SU-DHL-6 (cell line): ENCODE measurements at regions not wholly inside any gene's neighbourhood (a gene's known extent, or its start where the extent isn't known, plus 50 kb on each side); places are given as distances from the start of the nearest gene placed in this dataset.

ENCODE experiments used
- H2AFZ ChIP-seq: fragments of 200-600 bp; sonication (generic); 2 replicates; pipeline ENCODE4 v1.6.1; 2014; ENCODE audit warnings: low read depth, mild to moderate bottlenecking, moderate library complexity, mixed read lengths, antibody characterized with exemption, low read length; ENCODE audit not compliant: severe bottlenecking
- H3F3A ChIP-seq: fragments of 200-600 bp; shearing (Covaris generic); 2 replicates; pipeline ENCODE4 v1.6.0; 2016; ENCODE audit warnings: antibody characterized with exemption, mild to moderate bottlenecking; ENCODE audit not compliant: insufficient read depth
- H3K27ac ChIP-seq: fragments of 200-600 bp; sonication (generic); 2 replicates; pipeline ENCODE4 v1.5.1; 2016; ENCODE audit warnings: low read depth, mild to moderate bottlenecking, low read length, moderate library complexity, mixed read lengths
- H3K27me3 ChIP-seq: fragments of 200-600 bp; sonication (generic), shearing (Covaris generic); 2 replicates; pipeline ENCODE4 v1.6.0; 2014; ENCODE audit warnings: mild to moderate bottlenecking, low read length
- H3K36me3 ChIP-seq: fragments of 200-600 bp; sonication (generic); 2 replicates; pipeline ENCODE4 v1.6.1; 2014; ENCODE audit warnings: mild to moderate bottlenecking, low read length, mixed read lengths
- H3K4me2 ChIP-seq: fragments of 300-600, 200-600 bp; shearing (Covaris generic), sonication (generic); 2 replicates; pipeline ENCODE4 v1.6.0; 2014; ENCODE audit warnings: low read length, low read depth, mild to moderate bottlenecking; ENCODE audit not compliant: poor library complexity, severe bottlenecking
- H3K4me3 ChIP-seq: fragments of 200-600 bp; sonication (generic); 2 replicates; pipeline ENCODE4 v1.5.1; 2014; ENCODE audit warnings: antibody characterized with exemption, low read length, mild to moderate bottlenecking, mixed read lengths; ENCODE audit not compliant: insufficient read depth, poor library complexity, severe bottlenecking
- H3K79me2 ChIP-seq: fragments of 200-600 bp; sonication (generic); 2 replicates; pipeline ENCODE4 v1.6.1; 2014; ENCODE audit warnings: mild to moderate bottlenecking, low read length, moderate library complexity; ENCODE audit not compliant: insufficient read depth
- H3K9ac ChIP-seq: fragments of 200-600 bp; sonication (generic); 2 replicates; pipeline ENCODE4 v1.7.0; 2014; ENCODE audit warnings: mild to moderate bottlenecking, low read length
- H3K9me2 ChIP-seq: fragments of 200-600 bp; sonication (generic); replicated peaks from 2 replicates; pipeline ENCODE4 v1.6.1; 2014; ENCODE audit warnings: low read length; ENCODE audit not compliant: insufficient read depth
- H3K9me3 ChIP-seq: fragments of 200-600 bp; sonication (generic); 2 replicates; pipeline ENCODE4 v1.6.1; 2014; ENCODE audit warnings: low read length, mixed read lengths; ENCODE audit not compliant: insufficient read depth
- H4K20me1 ChIP-seq: fragments of 200-600 bp; sonication (generic); 2 replicates; pipeline ENCODE4 v1.6.1; 2014; ENCODE audit warnings: low read depth, mild to moderate bottlenecking, antibody characterized with exemption, low read length, moderate library complexity, mixed read lengths
- CTCF ChIP-seq: fragments of 200-600 bp; sonication (generic); IDR thresholded peaks from one replicate; pipeline ENCODE4 v1.5.1; 2017; ENCODE audit warnings: antibody characterized with exemption, mild to moderate bottlenecking, low read length, moderate library complexity; ENCODE audit not compliant: insufficient read depth, poor library complexity, severe bottlenecking
- EZH2phosphoT487 ChIP-seq: fragments of 200-600 bp; sonication (generic), shearing (Covaris generic); conservative IDR thresholded peaks from 2 replicates; pipeline ENCODE4 v1.6.1; 2018; ENCODE audit warnings: mild to moderate bottlenecking, antibody characterized with exemption, low read length, moderate library complexity, mixed read lengths

GRCh38 chr16:63752347-63752746, 1369.5 kb downstream of the CDH11 start:
- no peak overlapping the region for H3K4me2 ChIP-seq
- no peaks in the 10 kb centered on the region for H3K9me3 ChIP-seq
- TF ChIP-seq EZH2phosphoT487: no peak
- TF ChIP-seq CTCF: no peak
- H3K79me2 ChIP-seq: no peaks in the 10 kb centered on the region
- H3K36me3 ChIP-seq: no peaks in the 10 kb centered on the region
- no peaks in the 10 kb centered on the region for H3F3A ChIP-seq
- no peak overlapping the region for H3K27ac ChIP-seq
- no peaks in the 10 kb centered on the region for H3K27me3 ChIP-seq
- no peak overlapping the region for H3K9ac ChIP-seq
- no peak overlapping the region for H2AFZ ChIP-seq
- no peaks in the 10 kb centered on the region for H4K20me1 ChIP-seq
- no peak overlapping the region for H3K4me3 ChIP-seq
- H3K9me2 ChIP-seq: no peaks in the 10 kb centered on the region

GRCh38 chr16:63749276-63749675, 1372.6 kb downstream of the CDH11 start:
- Histone ChIP-seq H3K27ac (no peak overlapping the region), H3K9me2 (no peaks in the 10 kb centered on the region), H3K27me3 (no peaks in the 10 kb centered on the region), H3K79me2 (no peaks in the 10 kb centered on the region), H2AFZ (no peak overlapping the region), H3K4me2 (no peak overlapping the region), H3K9me3 (no peaks in the 10 kb centered on the region), H3K4me3 (no peak overlapping the region), H3K36me3 (no peaks in the 10 kb centered on the region), H3K9ac (no peak overlapping the region), H3F3A (no peaks in the 10 kb centered on the region), H4K20me1 (no peaks in the 10 kb centered on the region)
- TF ChIP-seq EZH2phosphoT487 (no peak), CTCF (no peak)

GRCh38 chr16:63745456-63745855, 1376.4 kb downstream of the CDH11 start:
- Histone ChIP-seq H3F3A (no peaks in the 10 kb centered on the region), H3K9me3 (no peaks in the 10 kb centered on the region), H2AFZ (no peak overlapping the region), H4K20me1 (no peaks in the 10 kb centered on the region), H3K4me3 (no peak overlapping the region), H3K27ac (no peak overlapping the region), H3K27me3 (no peaks in the 10 kb centered on the region), H3K9me2 (no peaks in the 10 kb centered on the region), H3K9ac (no peak overlapping the region), H3K36me3 (no peaks in the 10 kb centered on the region), H3K79me2 (no peaks in the 10 kb centered on the region), H3K4me2 (no peak overlapping the region)
- TF ChIP-seq CTCF (no peak), EZH2phosphoT487 (no peak)
